ENCODE measurements at regions not wholly inside any gene's neighbourhood (a gene's known extent, or its start where the extent isn't known, plus 50 kb on each side); places are given as distances from the start of the nearest gene placed in this dataset.

- no peak overlapping the region for H3K27ac ChIP-seq
- TF ChIP-seq CTCF (conservative IDR thresholded peaks at IDR 0.05): no peak
Observed at GRCh38 chr13:73204952-73205351, 146.1 kb downstream of the KLF5 start.

GRCh38 chr13:73201626-73202025 lies 142.8 kb downstream of the KLF5 start:
- TF ChIP-seq CTCF (conservative IDR thresholded peaks at IDR 0.05): no peak

GRCh38 chr13:73198991-73199411 lies 140.2 kb downstream of the KLF5 start:
- TF ChIP-seq CTCF (conservative IDR thresholded peaks at IDR 0.05): no peak

More at GRCh38 chr13:73201626-73202025, 142.8 kb downstream of the KLF5 start:
- H3K27ac ChIP-seq: no peak overlapping the region

GRCh38 chr13:73195091-73195490 lies 136.3 kb downstream of the KLF5 start:
- no peak for TF ChIP-seq CTCF (conservative IDR thresholded peaks at IDR 0.05)
- no peak overlapping the region for H3K27ac ChIP-seq

More at GRCh38 chr13:73198991-73199411, 140.2 kb downstream of the KLF5 start:
- no peak overlapping the region for H3K27ac ChIP-seq

GRCh38 chr13:73194310-73194709 lies 135.5 kb downstream of the KLF5 start:
- no peak overlapping the region for H3K27ac ChIP-seq
- TF ChIP-seq CTCF (conservative IDR thresholded peaks at IDR 0.05): no peak

GRCh38 chr13:73193554-73193953 lies 134.7 kb downstream of the KLF5 start:
- H3K27ac ChIP-seq: no peak overlapping the region
- no peak for TF ChIP-seq CTCF (conservative IDR thresholded peaks at IDR 0.05)

- TF ChIP-seq CTCF (conservative IDR thresholded peaks at IDR 0.05): no peak
- H3K27ac ChIP-seq: no peak overlapping the region
Observed at GRCh38 chr13:73190477-73190876, 131.7 kb downstream of the KLF5 start.
